Left lobe of liver (tissue), 2 donors: ENCODE measurements at regions not wholly inside any gene's neighbourhood (a gene's known extent, or its start where the extent isn't known, plus 50 kb on each side); places are given as distances from the start of the nearest gene placed in this dataset.
A peak's percentile ranks its signal among the peaks of the same experiment; 100 is the strongest.

Experiments used
- ATAC-seq: fragments of 200-7000 bp; cut with Tn5 transposase; one replicate; pipeline ENCODE4 v1.9.1; 2020; ENCODE audit warnings: mild to moderate bottlenecking, moderate library complexity
- DNase-seq: peaks from one replicate; pipeline ENCODE4 v3.0.0-alpha.2; 2020; ENCODE audit warnings: low spot score
- donor health status: DM: no; HTN: no; CAD: no; lungs with moderate emphysema.
- donor health status: DM: no; HTN: yes; CAD: no.

GRCh38 chr1:68378296-68379084 is 71.3 kb downstream of the RPE65 start:
- ATAC-seq (no peak), DNase-seq (no peak)

- DNase-seq (no peak), ATAC-seq (no peak)
Observed at GRCh38 chr1:68377098-68377497, 72.7 kb downstream of the RPE65 start.

GRCh38 chr1:68376441-68376840 is 73.3 kb downstream of the RPE65 start:
- peak; percentile 90 for ATAC-seq

GRCh38 chr1:68375919-68376318 is 73.8 kb downstream of the RPE65 start:
- ATAC-seq: no peak
- no peak for DNase-seq

More at GRCh38 chr1:68376441-68376840, 73.3 kb downstream of the RPE65 start:
- no peak for DNase-seq

GRCh38 chr1:68373173-68373572 is 76.6 kb downstream of the RPE65 start:
- DNase-seq: no peak

GRCh38 chr1:68372487-68372886 is 77.3 kb downstream of the RPE65 start:
- DNase-seq: no peak
- no peak for ATAC-seq

More at GRCh38 chr1:68373173-68373572, 76.6 kb downstream of the RPE65 start:
- no peak for ATAC-seq

GRCh38 chr1:68370101-68370915 is 79.4 kb downstream of the RPE65 start:
- DNase-seq (no peak), ATAC-seq (peak; percentile 95)

GRCh38 chr1:68366572-68366971 is 83.2 kb downstream of the RPE65 start:
- ATAC-seq (no peak), DNase-seq (no peak)

- DNase-seq: no peak
Observed at GRCh38 chr1:68365709-68366382, 83.9 kb downstream of the RPE65 start.

GRCh38 chr1:68363339-68363738 is 86.4 kb downstream of the RPE65 start:
- no peak for DNase-seq
- ATAC-seq: no peak

More at GRCh38 chr1:68365709-68366382, 83.9 kb downstream of the RPE65 start:
- ATAC-seq: no peak

- no peak for DNase-seq
- no peak for ATAC-seq
Observed at GRCh38 chr1:68361346-68361910, 88.3 kb downstream of the RPE65 start.

GRCh38 chr1:68359045-68359444 is 90.7 kb downstream of the RPE65 start:
- ATAC-seq: no peak
- no peak for DNase-seq

- no peak for DNase-seq
- ATAC-seq: no peak
Observed at GRCh38 chr1:68358439-68358838, 91.3 kb downstream of the RPE65 start.

GRCh38 chr1:68355614-68356013 is 94.1 kb downstream of the RPE65 start:
- no peak for DNase-seq
- ATAC-seq: no peak

- DNase-seq (no peak), ATAC-seq (no peak)
Observed at GRCh38 chr1:68352202-68352601, 97.6 kb downstream of the RPE65 start.

GRCh38 chr1:68347415-68347814 is 102.3 kb downstream of the RPE65 start:
- no peak for DNase-seq

GRCh38 chr1:68346188-68346808 is 103.5 kb downstream of the RPE65 start:
- DNase-seq: no peak

More at GRCh38 chr1:68347415-68347814, 102.3 kb downstream of the RPE65 start:
- ATAC-seq: no peak

GRCh38 chr1:68344208-68344607 is 105.5 kb downstream of the RPE65 start:
- no peak for ATAC-seq
- DNase-seq: no peak

More at GRCh38 chr1:68346188-68346808, 103.5 kb downstream of the RPE65 start:
- ATAC-seq: peak; percentile 48

GRCh38 chr1:68340951-68341350 is 108.6 kb upstream of the WLS start:
- no peak for ATAC-seq

GRCh38 chr1:68339505-68339904 is 107.2 kb upstream of the WLS start:
- DNase-seq (no peak), ATAC-seq (no peak)

More at GRCh38 chr1:68340951-68341350, 108.6 kb upstream of the WLS start:
- no peak for DNase-seq
